DMS114 treated with DMSO at 0.1 percent for 48 hours (cell line): ENCODE measurements at regions not wholly inside any gene's neighbourhood (a gene's known extent, or its start where the extent isn't known, plus 50 kb on each side); places are given as distances from the start of the nearest gene placed in this dataset.

ENCODE experiments used
- DNase-seq: peaks from one replicate; lab custom pipeline; 2025; ENCODE audit not compliant: unreplicated experiment; lab: John Stamatoyannopoulos, UW

DNA sequence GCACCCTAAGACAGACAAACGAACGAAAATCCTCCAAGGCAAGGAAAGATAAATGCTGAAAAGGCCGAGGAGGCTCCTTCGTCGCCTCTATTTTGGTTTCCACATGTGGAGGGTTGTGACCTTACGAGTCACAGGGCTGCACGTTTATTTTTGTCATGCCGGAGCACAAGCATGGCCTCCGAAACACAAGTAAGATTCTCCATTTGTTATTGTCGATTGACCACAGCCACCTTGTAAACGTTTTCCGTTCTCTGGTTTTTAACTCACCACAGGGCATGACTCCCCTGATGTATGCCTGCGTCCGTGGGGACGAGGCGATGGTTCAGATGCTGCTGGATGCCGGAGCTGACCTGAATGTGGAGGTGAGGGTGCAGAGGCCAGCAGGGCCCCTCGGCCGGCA is 73.1 kb upstream of the PWP1 start:
- no peak for DNase-seq

DNA sequence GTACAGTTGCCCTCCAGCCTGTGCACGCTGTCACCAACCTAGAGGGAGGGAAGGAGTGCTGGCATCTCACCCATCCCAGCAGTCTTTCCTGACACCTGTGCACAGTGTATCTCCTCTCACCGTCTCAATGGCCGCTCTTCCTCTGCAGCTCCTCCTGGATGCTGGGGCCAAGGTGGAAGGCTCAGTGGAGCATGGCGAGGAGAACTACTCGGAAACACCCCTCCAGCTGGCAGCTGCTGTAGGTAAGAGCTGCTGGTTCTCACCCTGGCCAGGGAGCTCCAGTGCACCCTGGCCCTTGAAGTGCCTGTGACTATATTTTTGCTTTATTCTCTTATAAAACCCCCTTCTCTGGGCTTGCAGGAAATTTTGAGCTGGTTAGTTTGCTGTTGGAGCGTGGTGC is 68.7 kb upstream of the PWP1 start:
- DNase-seq = no peak

GRCh38 chr12:107618106-107618505 is 67.5 kb upstream of the PWP1 start:
- DNase-seq = no peak

DNA sequence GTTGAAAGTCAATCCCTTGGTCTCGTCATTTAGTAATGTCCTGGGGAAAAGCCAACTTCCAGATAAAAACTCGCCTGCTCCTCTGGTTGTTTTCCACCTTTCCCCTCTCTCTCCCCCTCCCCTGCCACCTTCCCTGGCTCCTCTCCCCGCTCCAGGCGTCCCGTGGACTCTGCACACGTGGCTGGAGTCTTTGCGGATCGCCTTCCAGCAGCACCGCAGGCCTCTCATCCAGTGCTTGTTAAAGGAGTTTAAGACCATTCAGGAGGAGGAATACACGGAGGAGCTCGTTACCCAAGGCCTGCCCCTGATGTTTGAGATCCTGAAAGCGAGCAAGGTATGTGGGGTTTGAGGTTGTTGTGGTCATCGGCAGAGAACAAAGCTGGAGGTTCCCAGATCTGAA is 65.8 kb upstream of the PWP1 start:
- no peak for DNase-seq

- DNase-seq = no peak
Measured at GRCh38 chr12:107622001-107622400, 63.6 kb upstream of the PWP1 start.

DNA sequence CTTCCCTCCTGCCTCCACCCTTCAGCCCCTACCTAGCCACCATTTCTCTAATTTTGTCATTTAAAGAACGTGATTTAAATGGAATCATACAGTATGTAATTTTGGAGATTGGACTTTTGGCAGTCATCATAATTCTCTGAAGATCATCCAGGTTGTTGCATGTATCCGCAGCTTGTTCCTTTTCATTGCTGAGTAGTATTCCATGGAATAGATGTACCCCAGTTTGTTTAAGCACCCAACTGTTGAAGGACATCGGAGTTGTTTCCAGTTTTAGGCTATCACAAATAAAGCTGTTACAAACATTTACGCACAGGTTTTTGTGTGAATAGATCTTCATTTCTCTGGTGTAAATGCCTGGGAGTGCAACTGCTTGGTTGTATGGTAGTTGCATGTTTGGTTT is 61.1 kb upstream of the PWP1 start:
- no peak for DNase-seq

GRCh38 chr12:107631715-107632114 is 53.9 kb upstream of the PWP1 start:
- no peak for DNase-seq

GRCh38 chr12:107632246-107632645 is 53.4 kb upstream of the PWP1 start:
- no peak for DNase-seq

- DNase-seq = no peak
Measured at GRCh38 chr12:107634530-107634929, 51.1 kb upstream of the PWP1 start.

DNA sequence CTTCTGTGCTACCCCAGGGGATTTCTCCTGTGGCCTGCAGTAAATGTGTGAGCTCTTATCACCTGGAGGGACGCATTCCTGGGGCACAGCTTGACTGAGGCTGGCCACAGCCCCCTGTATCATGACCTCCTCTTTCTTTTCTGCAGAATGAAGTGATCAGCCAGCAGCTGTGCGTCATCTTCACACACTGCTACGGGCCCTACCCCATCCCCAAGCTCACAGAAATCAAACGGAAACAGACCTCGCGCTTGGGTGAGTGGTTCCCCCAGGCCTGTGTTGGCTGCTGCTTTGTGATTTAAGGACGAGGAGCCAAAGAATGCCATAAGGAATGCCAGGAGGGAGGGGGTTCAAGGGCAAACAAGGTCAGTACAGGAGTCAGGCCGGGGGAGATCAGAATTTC is 50.5 kb upstream of the PWP1 start:
- no peak for DNase-seq
